ENCODE measurements at regions not wholly inside any gene's neighbourhood (a gene's known extent, or its start where the extent isn't known, plus 50 kb on each side); places are given as distances from the start of the nearest gene placed in this dataset.
"Not testable (repeated sequence)": the region's sequence is repeated elsewhere in the genome, so short reads cannot be mapped to it uniquely, and the experiment has no call there.

- no peak for DNase-seq
- H3K27ac ChIP-seq, result no peak overlapping the region
- H3K36me3 ChIP-seq (ENCODE audit: low read depth, missing control alignments), result no peaks in the 10 kb centered on the region
- H3K4me1 ChIP-seq, result no peaks in the 10 kb centered on the region
- no peaks in the 10 kb centered on the region for H3K27me3 ChIP-seq
- intact Hi-C loops (cut with DNase I; ENCODE audit: low total_unique reads), result no loop called here
- 43 to 47% methylated on average over 3 of the region's 3 CpGs for WGBS, 2 donors
- H3K9me3 ChIP-seq, result no peaks in the 10 kb centered on the region
- H3K4me3 ChIP-seq, result no peak overlapping the region
- TF ChIP-seq CTCF (IDR thresholded peaks at IDR 0.05) (no peak), POLR2A (IDR thresholded peaks at IDR 0.05) (no peak)
These were observed 247.2 kb downstream of the TMEM121 start for GRCh38 chr14:105773584-105773983.

GRCh38 chr14:105774001-105774400 lies 247.6 kb downstream of the TMEM121 start:
- Histone ChIP-seq H3K27me3 (no peaks in the 10 kb centered on the region), H3K4me1 (no peaks in the 10 kb centered on the region), H3K27ac (no peak overlapping the region), H3K9me3 (no peaks in the 10 kb centered on the region), H3K36me3 (ENCODE audit: low read depth, missing control alignments) (no peaks in the 10 kb centered on the region), H3K4me3 (no peak overlapping the region)
- intact Hi-C loops (cut with DNase I; ENCODE audit: low total_unique reads), result no loop called here
- no peak for TF ChIP-seq POLR2A (IDR thresholded peaks at IDR 0.05)
- no peak for TF ChIP-seq CTCF (IDR thresholded peaks at IDR 0.05)
- no peak for DNase-seq
- 75 to 78% methylated on average over 3 of the region's 3 CpGs for WGBS, 2 donors

- intact Hi-C loops (cut with DNase I; ENCODE audit: low total_unique reads); H3K9me3 ChIP-seq: not testable (repeated sequence)
These were observed 248.4 kb downstream of the TMEM121 start for GRCh38 chr14:105774585-105775348.

GRCh38 chr14:105775349-105775923 lies 249.1 kb downstream of the TMEM121 start:
- DNase-seq; H3K27me3 ChIP-seq; H3K36me3 ChIP-seq (ENCODE audit: low read depth, missing control alignments); H3K9me3 ChIP-seq; intact Hi-C loops (cut with DNase I; ENCODE audit: low total_unique reads); H3K4me1 ChIP-seq; H3K27ac ChIP-seq; H3K4me3 ChIP-seq: not testable (repeated sequence)
- 68 to 80% methylated on average over 10 to 17 of the region's 17 CpGs for WGBS, 2 donors

More at GRCh38 chr14:105774585-105775348, 248.4 kb downstream of the TMEM121 start:
- H3K4me3 ChIP-seq; H3K36me3 ChIP-seq (ENCODE audit: low read depth, missing control alignments); H3K27ac ChIP-seq; H3K27me3 ChIP-seq; DNase-seq; H3K4me1 ChIP-seq: not testable (repeated sequence)
- 77% methylated on average over 13 to 20 of the region's 20 CpGs for WGBS, 2 donors

GRCh38 chr14:105776112-105776511 lies 249.7 kb downstream of the TMEM121 start:
- intact Hi-C loops (cut with DNase I; ENCODE audit: low total_unique reads); H3K27me3 ChIP-seq; H3K4me3 ChIP-seq; H3K4me1 ChIP-seq; H3K36me3 ChIP-seq (ENCODE audit: low read depth, missing control alignments); H3K27ac ChIP-seq; DNase-seq; H3K9me3 ChIP-seq: not testable (repeated sequence)
- WGBS, 2 donors, result 75% methylated on average over 6 of the region's 6 CpGs; no CpG with 5 or more reads in 1 of the 2 donors

GRCh38 chr14:105776924-105777323 lies 250.5 kb downstream of the TMEM121 start:
- H3K27me3 ChIP-seq, result no peaks in the 10 kb centered on the region
- H3K4me1 ChIP-seq, result no peaks in the 10 kb centered on the region
- H3K36me3 ChIP-seq (ENCODE audit: low read depth, missing control alignments), result no peaks in the 10 kb centered on the region
- no peaks in the 10 kb centered on the region for H3K9me3 ChIP-seq
- TF ChIP-seq CTCF (IDR thresholded peaks at IDR 0.05), result no peak
- no peak for TF ChIP-seq POLR2A (IDR thresholded peaks at IDR 0.05)
- WGBS, 2 donors, result 82 to 87% methylated on average over 7 to 13 of the region's 13 CpGs
- no peak for DNase-seq
- H3K4me3 ChIP-seq, result no peak overlapping the region
- intact Hi-C loops (cut with DNase I; ENCODE audit: low total_unique reads), result no loop called here
- H3K27ac ChIP-seq, result no peak overlapping the region

Measured in testis (tissue), 2 donors.